GM13976 (cell line): ENCODE measurements at regions not wholly inside any gene's neighbourhood (a gene's known extent, or its start where the extent isn't known, plus 50 kb on each side); places are given as distances from the start of the nearest gene placed in this dataset.

ENCODE experiments used
- DNase-seq: peaks from one replicate; pipeline ENCODE4 v3.0.0; 2012; ENCODE audit warnings: low spot score
- in situ Hi-C: fragments of 300-500 bp; cut with MboI; formaldehyde crosslinking; loops from one replicate; pipeline ENCODE4 v1.12.0; 2022; ENCODE audit warnings: low sequenced_read_pairs, mixed read lengths, inconsistent platforms; ENCODE audit not compliant: unreplicated experiment
- TF ChIP-seq, protein P1 (sequence below): IDR thresholded peaks from 2 replicates; pipeline ENCODE4 v1.5.1; 2012; ENCODE audit warnings: borderline replicate concordance, mild to moderate bottlenecking; ENCODE audit not compliant: insufficient read depth; ENCODE audit errors: extremely low read depth, missing control alignments, control extremely low read depth

- in situ Hi-C loops = loop anchor here (5.0 kb wide), 1 partner anchor 550 kb away; no protein-coding TSS in a partner anchor
- TF ChIP-seq, protein P1, sequence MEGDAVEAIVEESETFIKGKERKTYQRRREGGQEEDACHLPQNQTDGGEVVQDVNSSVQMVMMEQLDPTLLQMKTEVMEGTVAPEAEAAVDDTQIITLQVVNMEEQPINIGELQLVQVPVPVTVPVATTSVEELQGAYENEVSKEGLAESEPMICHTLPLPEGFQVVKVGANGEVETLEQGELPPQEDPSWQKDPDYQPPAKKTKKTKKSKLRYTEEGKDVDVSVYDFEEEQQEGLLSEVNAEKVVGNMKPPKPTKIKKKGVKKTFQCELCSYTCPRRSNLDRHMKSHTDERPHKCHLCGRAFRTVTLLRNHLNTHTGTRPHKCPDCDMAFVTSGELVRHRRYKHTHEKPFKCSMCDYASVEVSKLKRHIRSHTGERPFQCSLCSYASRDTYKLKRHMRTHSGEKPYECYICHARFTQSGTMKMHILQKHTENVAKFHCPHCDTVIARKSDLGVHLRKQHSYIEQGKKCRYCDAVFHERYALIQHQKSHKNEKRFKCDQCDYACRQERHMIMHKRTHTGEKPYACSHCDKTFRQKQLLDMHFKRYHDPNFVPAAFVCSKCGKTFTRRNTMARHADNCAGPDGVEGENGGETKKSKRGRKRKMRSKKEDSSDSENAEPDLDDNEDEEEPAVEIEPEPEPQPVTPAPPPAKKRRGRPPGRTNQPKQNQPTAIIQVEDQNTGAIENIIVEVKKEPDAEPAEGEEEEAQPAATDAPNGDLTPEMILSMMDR = no peak
- no peak for DNase-seq
Measured at GRCh38 chr7:101687791-101688182, 58.7 kb upstream of the MYL10 start.

- in situ Hi-C loops = loop anchor here (5.0 kb wide), 1 partner anchor 549 kb away; no protein-coding TSS in a partner anchor
- peak; percentile 94 for DNase-seq
- TF ChIP-seq, protein P1 = peak; percentile 97
Measured at GRCh38 chr7:101688183-101688831, 59.2 kb upstream of the MYL10 start.

GRCh38 chr7:101688995-101689907, 60.2 kb upstream of the MYL10 start:
- in situ Hi-C loops = loop anchor here (5.0 kb wide), 1 partner anchor 548 kb away; no protein-coding TSS in a partner anchor
- no peak for DNase-seq
- TF ChIP-seq, protein P1 = no peak

- TF ChIP-seq, protein P1 = no peak
- DNase-seq = no peak
- in situ Hi-C loops = no loop called here
Measured at GRCh38 chr7:101690061-101690460, 61.0 kb upstream of the MYL10 start.

DNA sequence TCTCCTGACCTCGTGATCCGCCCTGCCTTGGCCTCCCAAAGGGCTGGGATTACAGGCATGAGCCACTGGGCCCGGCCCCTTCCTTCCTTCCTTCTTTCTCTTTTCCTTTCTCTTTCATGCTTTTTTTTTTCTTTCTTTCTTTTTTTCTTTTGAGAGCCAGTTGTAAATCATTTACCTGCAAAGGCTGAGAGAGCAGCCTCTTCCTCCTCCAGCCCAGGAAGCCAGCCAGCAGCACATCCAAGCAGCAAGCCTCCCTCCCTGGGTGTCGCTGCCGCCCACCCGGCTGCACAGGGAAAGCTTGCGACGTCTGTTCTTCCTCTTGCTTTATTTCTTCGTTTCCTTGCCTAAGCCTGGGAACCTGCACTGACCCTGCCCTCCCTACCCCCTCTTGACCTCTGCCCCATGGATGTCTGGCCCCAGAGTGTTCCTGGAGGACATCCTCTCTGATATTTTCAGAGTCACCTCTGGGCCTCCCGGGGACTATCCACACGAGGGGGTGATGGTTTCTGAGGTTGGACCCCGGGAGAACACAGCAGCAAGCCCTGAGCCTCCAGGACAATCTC, 62.8 kb upstream of the MYL10 start:
- TF ChIP-seq, protein P1 = no peak
- DNase-seq = peak; percentile 61
- in situ Hi-C loops = no loop called here

DNA sequence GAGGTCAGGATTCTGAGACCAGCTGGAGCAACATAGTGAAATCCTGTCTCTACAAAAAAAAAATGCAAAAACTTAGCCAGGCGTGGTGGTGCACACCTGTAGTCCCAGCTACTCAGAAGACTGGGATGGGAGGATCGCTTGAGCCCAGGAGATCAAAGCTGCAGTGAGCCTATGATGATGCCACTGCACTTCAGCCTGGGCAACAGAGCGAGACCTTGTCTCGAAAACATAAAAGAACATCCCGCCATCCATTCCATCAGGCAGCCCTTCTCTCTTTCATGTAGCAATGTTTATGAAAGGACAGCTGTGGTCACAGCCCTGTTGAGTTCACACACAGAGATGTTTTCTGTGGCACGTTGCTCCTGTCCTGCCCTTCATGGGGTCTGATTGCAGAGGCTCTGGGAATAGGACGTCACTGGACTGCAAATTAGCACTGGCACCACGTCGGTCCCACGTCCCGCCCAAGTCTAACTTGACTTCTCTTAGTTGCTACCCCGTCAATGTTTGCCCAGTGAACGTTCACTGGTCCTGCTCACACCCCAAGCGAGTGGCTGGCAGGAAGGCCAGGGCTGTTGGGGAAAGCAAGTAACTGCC, 64.5 kb upstream of the MYL10 start:
- TF ChIP-seq, protein P1 = no peak
- in situ Hi-C loops = no loop called here
- no peak for DNase-seq
